Colonic mucosa (tissue), 4 donors: ENCODE measurements at regions not wholly inside any gene's neighbourhood (a gene's known extent, or its start where the extent isn't known, plus 50 kb on each side); places are given as distances from the start of the nearest gene placed in this dataset.

Experiments
- DNase-seq: peaks from one replicate; pipeline ENCODE4 v3.0.0-alpha.2; 2020
- H3K27ac ChIP-seq: fragments of 200-600 bp; one replicate; pipeline ENCODE4 v1.8.0; 2021
- H3K27me3 ChIP-seq: fragments of 200-600 bp; one replicate; pipeline ENCODE4 v1.8.0; 2021
- H3K36me3 ChIP-seq: fragments of 200-600 bp; one replicate; pipeline ENCODE4 v1.8.0; 2021
- H3K4me1 ChIP-seq: fragments of 200-600 bp; one replicate; pipeline ENCODE4 v1.8.0; 2021; ENCODE audit warnings: mild to moderate bottlenecking
- H3K4me3 ChIP-seq: fragments of 200-600 bp; one replicate; pipeline ENCODE4 v1.8.0; 2021
- H3K9ac ChIP-seq, 2 donors: one replicate each; pipeline ENCODE4 v1.7.0; 2013; ENCODE audit warnings: control low read depth in 2 of 2, low read depth in 2 of 2, low read length in 2 of 2
- H3K9me3 ChIP-seq: fragments of 200-600 bp; one replicate; pipeline ENCODE4 v1.8.0; 2021
- intact Hi-C: fragments of 100-400 bp; cut with DNase I; formaldehyde crosslinking; loops from one replicate; pipeline ENCODE4 v1.14.1; 2022
- TF ChIP-seq, protein P1 (sequence below): fragments of 200-600 bp; IDR thresholded peaks from one replicate; pipeline ENCODE4 v1.8.0; 2022; ENCODE audit warnings: antibody characterized with exemption, mild to moderate bottlenecking
- donor health status: healthy.
- donor health status: DM: no; HTN: no; CAD: no.
- donor health status: DM: no; HTN: no; CAD: no.

DNA sequence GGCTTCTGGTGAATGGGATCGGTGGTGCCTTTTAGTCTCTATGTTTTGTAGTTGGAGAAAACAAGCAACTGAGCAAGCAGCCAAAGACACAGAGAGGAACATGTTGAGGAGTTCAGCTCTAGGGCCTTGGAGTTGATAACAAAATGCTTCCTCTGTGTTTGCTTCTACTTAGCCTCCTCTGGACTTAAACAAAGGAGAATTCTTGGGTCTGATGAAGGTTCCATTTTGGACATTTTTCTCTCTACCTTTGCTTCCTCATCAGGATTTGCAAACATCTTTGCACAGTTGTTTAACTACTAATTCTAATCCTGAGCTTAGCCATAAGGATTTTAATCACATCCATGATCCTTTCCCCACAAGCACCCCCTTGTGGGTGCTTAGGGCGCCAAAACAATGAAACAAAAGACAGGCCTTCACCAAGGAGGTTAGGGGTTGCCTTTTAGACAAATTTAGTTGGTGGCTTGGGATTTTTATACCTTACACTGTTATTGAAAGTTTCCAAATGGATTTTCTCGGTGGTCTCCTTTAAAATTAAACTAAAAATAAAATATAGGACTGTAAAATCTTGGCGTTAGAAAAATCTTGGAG lies 148.5 kb upstream of the SATB2 start:
- no peaks in the 10 kb centered on the region for H3K9me3 ChIP-seq
- intact Hi-C loops = no loop called here
- no peaks in the 10 kb centered on the region for H3K27me3 ChIP-seq
- DNase-seq = no peak
- no peaks in the 10 kb centered on the region for H3K4me1 ChIP-seq
- H3K9ac ChIP-seq = no peak overlapping the region
- TF ChIP-seq, protein P1, sequence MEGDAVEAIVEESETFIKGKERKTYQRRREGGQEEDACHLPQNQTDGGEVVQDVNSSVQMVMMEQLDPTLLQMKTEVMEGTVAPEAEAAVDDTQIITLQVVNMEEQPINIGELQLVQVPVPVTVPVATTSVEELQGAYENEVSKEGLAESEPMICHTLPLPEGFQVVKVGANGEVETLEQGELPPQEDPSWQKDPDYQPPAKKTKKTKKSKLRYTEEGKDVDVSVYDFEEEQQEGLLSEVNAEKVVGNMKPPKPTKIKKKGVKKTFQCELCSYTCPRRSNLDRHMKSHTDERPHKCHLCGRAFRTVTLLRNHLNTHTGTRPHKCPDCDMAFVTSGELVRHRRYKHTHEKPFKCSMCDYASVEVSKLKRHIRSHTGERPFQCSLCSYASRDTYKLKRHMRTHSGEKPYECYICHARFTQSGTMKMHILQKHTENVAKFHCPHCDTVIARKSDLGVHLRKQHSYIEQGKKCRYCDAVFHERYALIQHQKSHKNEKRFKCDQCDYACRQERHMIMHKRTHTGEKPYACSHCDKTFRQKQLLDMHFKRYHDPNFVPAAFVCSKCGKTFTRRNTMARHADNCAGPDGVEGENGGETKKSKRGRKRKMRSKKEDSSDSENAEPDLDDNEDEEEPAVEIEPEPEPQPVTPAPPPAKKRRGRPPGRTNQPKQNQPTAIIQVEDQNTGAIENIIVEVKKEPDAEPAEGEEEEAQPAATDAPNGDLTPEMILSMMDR = no peak
- H3K4me3 ChIP-seq = no peak overlapping the region
- no peaks in the 10 kb centered on the region for H3K36me3 ChIP-seq
- H3K27ac ChIP-seq = no peak overlapping the region

DNA sequence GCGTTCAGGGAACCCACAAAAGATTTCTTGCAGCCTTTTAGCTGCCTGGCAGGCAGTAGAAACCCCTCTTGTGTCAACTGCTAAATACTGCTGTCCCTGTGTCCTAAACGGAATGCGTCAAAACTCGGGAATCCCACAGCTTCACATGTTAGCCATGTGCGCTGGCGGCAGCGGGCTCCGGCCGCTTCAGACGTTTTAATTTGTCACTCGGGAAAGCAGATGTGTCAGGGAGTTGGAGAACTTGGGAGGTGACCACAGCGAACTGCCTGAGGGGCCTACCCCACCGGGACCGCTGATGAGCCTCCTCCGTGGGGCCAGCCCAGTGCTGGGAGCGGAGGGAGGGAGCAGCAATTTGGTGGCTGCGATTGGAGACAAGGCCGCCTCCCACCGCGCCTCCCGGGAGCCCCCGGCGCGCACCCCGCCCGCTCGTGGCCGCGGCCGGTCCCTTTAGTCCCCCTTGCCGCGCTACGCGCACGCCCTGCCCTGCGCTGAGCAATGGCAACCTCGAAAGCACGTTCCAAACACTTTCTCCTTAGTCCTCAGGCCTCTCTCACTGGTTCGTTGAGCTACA lies 146.1 kb upstream of the SATB2 start:
- Histone ChIP-seq H3K4me1 (no peaks in the 10 kb centered on the region), H3K36me3 (no peaks in the 10 kb centered on the region), H3K27me3 (no peaks in the 10 kb centered on the region), H3K4me3 (no peak overlapping the region), H3K27ac (no peak overlapping the region), H3K9ac (no peak overlapping the region), H3K9me3 (no peaks in the 10 kb centered on the region)
- no peak for DNase-seq
- TF ChIP-seq, protein P1 = no peak
- intact Hi-C loops = no loop called here

DNA sequence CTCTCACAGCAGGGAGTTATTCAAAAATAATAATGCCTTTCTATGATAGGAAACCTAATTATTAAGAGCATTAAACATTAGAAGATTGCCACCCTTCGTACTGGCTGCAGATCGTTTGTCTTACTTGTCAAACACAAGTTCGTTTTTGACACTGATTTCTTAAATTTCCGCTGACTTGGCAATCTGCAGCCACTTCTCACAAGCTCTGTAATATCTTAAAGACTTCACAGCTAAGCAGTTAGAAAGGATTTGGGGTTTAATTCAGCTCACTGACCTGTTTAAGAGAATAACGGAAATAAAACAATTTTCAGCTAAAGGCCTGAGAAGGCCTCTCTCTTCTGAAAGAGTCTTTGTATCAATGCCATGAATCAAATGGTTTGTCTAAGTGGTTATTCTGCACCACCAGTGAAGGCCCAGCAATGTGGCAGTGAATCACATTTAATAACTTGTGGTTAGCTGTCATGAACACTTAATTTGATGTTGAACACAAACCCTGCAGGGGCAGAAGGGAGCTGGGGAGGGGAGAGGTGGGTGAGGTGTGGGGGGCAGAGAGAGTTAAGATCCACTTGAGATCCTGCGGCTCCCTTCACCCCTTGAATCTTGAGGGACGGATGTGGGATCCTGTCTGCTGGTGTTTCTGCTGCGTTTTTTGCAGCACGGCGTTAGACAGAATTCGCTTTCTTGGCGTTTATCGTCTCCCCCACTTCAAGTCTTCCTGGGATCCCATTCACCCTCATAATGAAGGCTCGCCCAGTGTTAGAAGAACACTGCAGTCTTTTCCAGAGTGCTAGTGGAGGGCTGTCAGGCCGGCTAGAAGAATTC lies 145.4 kb upstream of the SATB2 start:
- H3K9ac ChIP-seq = no peak overlapping the region
- H3K27me3 ChIP-seq = no peaks in the 10 kb centered on the region
- no peaks in the 10 kb centered on the region for H3K4me1 ChIP-seq
- no peaks in the 10 kb centered on the region for H3K36me3 ChIP-seq
- TF ChIP-seq, protein P1 = no peak
- intact Hi-C loops = no loop called here
- no peak for DNase-seq
- no peaks in the 10 kb centered on the region for H3K9me3 ChIP-seq
- no peak overlapping the region for H3K4me3 ChIP-seq
- no peak overlapping the region for H3K27ac ChIP-seq

DNA sequence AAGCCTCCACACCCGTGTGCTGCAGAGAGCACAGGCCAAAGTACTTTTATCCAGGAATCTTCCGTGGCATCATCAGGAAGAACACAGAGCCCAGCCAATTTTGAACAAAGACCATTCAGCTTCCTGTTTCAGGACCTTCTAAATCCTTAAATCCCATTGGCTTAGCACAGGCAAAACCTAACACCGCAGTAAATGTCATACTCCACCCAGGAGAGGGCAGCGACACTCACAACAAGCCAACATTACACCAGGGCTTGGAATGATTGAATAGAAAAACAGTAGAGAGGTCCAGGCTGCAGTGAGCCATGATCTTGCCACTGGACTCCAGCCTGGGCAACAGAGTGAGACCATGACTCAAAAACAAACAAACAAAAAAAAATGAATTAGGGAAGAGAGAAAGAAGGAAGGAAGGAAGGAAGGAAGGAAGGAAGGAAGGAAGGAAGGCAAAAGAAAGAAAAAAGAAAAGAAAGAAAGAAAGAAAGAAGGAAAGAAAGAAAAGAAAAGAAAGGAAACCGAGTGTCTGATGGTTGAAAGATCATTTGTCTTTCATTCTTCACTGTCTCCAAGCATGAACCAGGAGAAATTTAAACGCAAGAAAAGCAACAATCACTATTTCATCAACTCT lies 144.6 kb upstream of the SATB2 start:
- Histone ChIP-seq H3K27ac (no peak overlapping the region), H3K36me3 (no peaks in the 10 kb centered on the region), H3K9ac (no peak overlapping the region), H3K9me3 (no peaks in the 10 kb centered on the region), H3K4me1 (no peaks in the 10 kb centered on the region), H3K4me3 (no peak overlapping the region), H3K27me3 (no peaks in the 10 kb centered on the region)
- TF ChIP-seq, protein P1 = no peak
- intact Hi-C loops = no loop called here
- DNase-seq = peak; percentile 19

DNA sequence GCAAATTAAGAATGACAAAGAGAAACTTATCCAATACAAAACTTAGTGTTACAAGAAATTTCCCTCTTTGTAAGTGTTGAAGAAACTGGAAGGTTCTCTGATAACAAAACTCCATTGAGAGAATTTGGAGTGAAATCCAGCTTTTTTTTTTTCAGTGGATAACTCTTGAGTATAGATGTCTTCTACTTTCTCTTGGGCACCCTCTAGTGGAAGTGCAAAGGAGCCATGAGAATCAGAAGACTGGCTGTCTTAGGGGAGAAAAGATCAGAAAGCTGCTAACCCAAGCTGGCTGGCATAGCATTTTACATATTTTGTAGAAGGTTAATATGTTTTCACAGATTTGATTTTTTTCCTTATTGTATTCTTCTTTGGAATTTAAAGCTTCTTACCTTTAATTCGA lies 138.8 kb upstream of the SATB2 start:
- Histone ChIP-seq H3K4me3 (no peak overlapping the region), H3K36me3 (no peaks in the 10 kb centered on the region), H3K9me3 (no peaks in the 10 kb centered on the region), H3K9ac (no peak overlapping the region), H3K27me3 (no peaks in the 10 kb centered on the region), H3K27ac (no peak overlapping the region), H3K4me1 (no peaks in the 10 kb centered on the region)
- TF ChIP-seq, protein P1 = peak; percentile 41
- intact Hi-C loops = no loop called here
- DNase-seq = peak; percentile 33
